ENCODE measurements at regions not wholly inside any gene's neighbourhood (a gene's known extent, or its start where the extent isn't known, plus 50 kb on each side); places are given as distances from the start of the nearest gene placed in this dataset.

- Histone ChIP-seq H3K9me3 (ENCODE audit: control insufficient read depth, insufficient read depth, low read length) (peaks cover 51% of the 10 kb centered on the region), H3K27ac (ENCODE audit: low read depth, low read length) (no peak overlapping the region), H3K27me3 (ENCODE audit: control insufficient read depth, insufficient read depth, low read length) (no peaks in the 10 kb centered on the region), H3K4me3 (ENCODE audit: low read depth, low read length) (no peak overlapping the region)
- TF ChIP-seq CTCF (IDR thresholded peaks at IDR 0.05; ENCODE audit: low read depth, low read length), result no peak
- ChIA-PET CTCF (no interaction called here), POLR2A (no interaction called here)
- DNase-seq (ENCODE audit: low read depth, low spot score), result no peak
Observed at GRCh38 chr16:35906440-35906839, 2447.0 kb downstream of the TP53TG3F start.

GRCh38 chr16:35908152-35908551 lies 2448.7 kb downstream of the TP53TG3F start:
- CTCF ChIA-PET, result no interaction called here
- Histone ChIP-seq H3K27ac (ENCODE audit: low read depth, low read length) (no peak overlapping the region), H3K27me3 (ENCODE audit: control insufficient read depth, insufficient read depth, low read length) (no peaks in the 10 kb centered on the region), H3K4me3 (ENCODE audit: low read depth, low read length) (no peak overlapping the region), H3K9me3 (ENCODE audit: control insufficient read depth, insufficient read depth, low read length) (peaks cover 58% of the 10 kb centered on the region)
- no peak for TF ChIP-seq CTCF (IDR thresholded peaks at IDR 0.05; ENCODE audit: low read depth, low read length)
- no peak for DNase-seq (ENCODE audit: low read depth, low spot score)
- POLR2A ChIA-PET, result no interaction called here

- POLR2A ChIA-PET, result no interaction called here
- H3K27ac ChIP-seq (ENCODE audit: low read depth, low read length), result no peak overlapping the region
- no peak for TF ChIP-seq CTCF (IDR thresholded peaks at IDR 0.05; ENCODE audit: low read depth, low read length)
- no peak overlapping the region for H3K4me3 ChIP-seq (ENCODE audit: low read depth, low read length)
- H3K27me3 ChIP-seq (ENCODE audit: control insufficient read depth, insufficient read depth, low read length), result no peaks in the 10 kb centered on the region
- CTCF ChIA-PET, result no interaction called here
- H3K9me3 ChIP-seq (ENCODE audit: control insufficient read depth, insufficient read depth, low read length), result peaks cover 64% of the 10 kb centered on the region
- DNase-seq (ENCODE audit: low read depth, low spot score), result no peak
Observed at GRCh38 chr16:35908942-35909341, 2449.5 kb downstream of the TP53TG3F start.

GRCh38 chr16:35909351-35909954 lies 2450.0 kb downstream of the TP53TG3F start:
- H3K27ac ChIP-seq (ENCODE audit: low read depth, low read length), result no peak overlapping the region
- H3K4me3 ChIP-seq (ENCODE audit: low read depth, low read length), result no peak overlapping the region
- POLR2A ChIA-PET, result no interaction called here
- no peak for DNase-seq (ENCODE audit: low read depth, low spot score)
- H3K27me3 ChIP-seq (ENCODE audit: control insufficient read depth, insufficient read depth, low read length), result no peaks in the 10 kb centered on the region
- CTCF ChIA-PET, result no interaction called here
- TF ChIP-seq CTCF (IDR thresholded peaks at IDR 0.05; ENCODE audit: low read depth, low read length), result no peak
- peaks cover 64% of the 10 kb centered on the region for H3K9me3 ChIP-seq (ENCODE audit: control insufficient read depth, insufficient read depth, low read length)

GRCh38 chr16:35910409-35910808 lies 2451.0 kb downstream of the TP53TG3F start:
- Histone ChIP-seq H3K27ac (ENCODE audit: low read depth, low read length) (no peak overlapping the region), H3K27me3 (ENCODE audit: control insufficient read depth, insufficient read depth, low read length) (no peaks in the 10 kb centered on the region), H3K9me3 (ENCODE audit: control insufficient read depth, insufficient read depth, low read length) (peaks cover 58% of the 10 kb centered on the region), H3K4me3 (ENCODE audit: low read depth, low read length) (no peak overlapping the region)
- ChIA-PET POLR2A (no interaction called here), CTCF (no interaction called here)
- TF ChIP-seq CTCF (IDR thresholded peaks at IDR 0.05; ENCODE audit: low read depth, low read length), result no peak
- no peak for DNase-seq (ENCODE audit: low read depth, low spot score)
